ENCODE measurements at regions not wholly inside any gene's neighbourhood (a gene's known extent, or its start where the extent isn't known, plus 50 kb on each side); places are given as distances from the start of the nearest gene placed in this dataset.
"Not testable (repeated sequence)": the region's sequence is repeated elsewhere in the genome, so short reads cannot be mapped to it uniquely, and the experiment has no call there.

DNA sequence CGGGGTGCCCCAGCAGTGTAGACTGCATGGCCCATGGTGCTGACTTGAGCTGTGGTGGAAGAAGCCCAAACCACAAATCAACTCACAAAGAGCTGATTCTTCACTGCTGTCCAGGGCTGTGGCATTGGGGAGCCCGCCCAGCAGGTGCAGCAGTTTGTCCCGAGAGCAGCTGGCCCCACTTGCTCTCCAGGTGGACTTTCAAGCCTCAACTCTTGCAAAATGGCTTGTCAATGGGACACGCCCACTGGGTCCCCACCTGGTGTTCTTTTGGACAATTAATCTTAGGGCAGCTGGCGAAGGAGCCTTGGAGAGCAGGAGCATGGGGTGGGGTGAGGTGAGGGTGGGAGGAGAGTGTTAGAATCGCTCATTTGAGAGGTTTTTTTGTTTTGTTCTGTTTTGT, 117.9 kb downstream of the MYCN start:
- Histone ChIP-seq H3K9me3 (ENCODE audit: control insufficient read depth, low read length) (no peaks in the 10 kb centered on the region), H3K4me3 (ENCODE audit: low read depth, low read length) (no peak overlapping the region), H3K27me3 (ENCODE audit: control insufficient read depth, insufficient read depth, low read length) (no peaks in the 10 kb centered on the region), H3K9ac (no peak overlapping the region), H2AFZ (no peak overlapping the region), H3K4me2 (ENCODE audit: low read length) (no peak overlapping the region), H3K79me2 (no peaks in the 10 kb centered on the region), H3K27ac (no peak overlapping the region), H3K4me1 (no peaks in the 10 kb centered on the region), H3K36me3 (ENCODE audit: control insufficient read depth, insufficient read depth, low read length) (no peaks in the 10 kb centered on the region)
- TF ChIP-seq, protein P1, sequence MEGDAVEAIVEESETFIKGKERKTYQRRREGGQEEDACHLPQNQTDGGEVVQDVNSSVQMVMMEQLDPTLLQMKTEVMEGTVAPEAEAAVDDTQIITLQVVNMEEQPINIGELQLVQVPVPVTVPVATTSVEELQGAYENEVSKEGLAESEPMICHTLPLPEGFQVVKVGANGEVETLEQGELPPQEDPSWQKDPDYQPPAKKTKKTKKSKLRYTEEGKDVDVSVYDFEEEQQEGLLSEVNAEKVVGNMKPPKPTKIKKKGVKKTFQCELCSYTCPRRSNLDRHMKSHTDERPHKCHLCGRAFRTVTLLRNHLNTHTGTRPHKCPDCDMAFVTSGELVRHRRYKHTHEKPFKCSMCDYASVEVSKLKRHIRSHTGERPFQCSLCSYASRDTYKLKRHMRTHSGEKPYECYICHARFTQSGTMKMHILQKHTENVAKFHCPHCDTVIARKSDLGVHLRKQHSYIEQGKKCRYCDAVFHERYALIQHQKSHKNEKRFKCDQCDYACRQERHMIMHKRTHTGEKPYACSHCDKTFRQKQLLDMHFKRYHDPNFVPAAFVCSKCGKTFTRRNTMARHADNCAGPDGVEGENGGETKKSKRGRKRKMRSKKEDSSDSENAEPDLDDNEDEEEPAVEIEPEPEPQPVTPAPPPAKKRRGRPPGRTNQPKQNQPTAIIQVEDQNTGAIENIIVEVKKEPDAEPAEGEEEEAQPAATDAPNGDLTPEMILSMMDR (IDR thresholded peaks at IDR 0.05): no peak

DNA sequence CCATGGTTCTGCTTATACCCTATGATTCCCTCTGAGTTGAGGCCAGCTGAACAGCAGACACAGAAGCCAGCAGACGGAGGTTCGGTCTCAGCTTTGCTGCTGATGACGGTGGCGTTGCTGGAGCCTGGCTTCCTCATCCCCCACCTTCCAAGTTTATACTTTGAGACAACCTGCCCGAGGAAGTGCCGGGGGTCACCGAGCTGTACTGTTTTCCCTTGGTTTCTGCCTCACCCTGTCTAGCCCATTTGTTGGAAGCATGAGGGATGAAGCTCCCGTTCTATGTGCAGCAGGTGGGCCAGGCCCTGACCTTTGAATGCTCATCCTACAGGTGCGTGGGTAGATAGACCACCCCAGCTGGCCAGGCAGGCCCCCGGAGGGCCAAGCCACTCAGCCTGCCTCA, 117.3 kb downstream of the MYCN start:
- H3K79me2 ChIP-seq: no peaks in the 10 kb centered on the region
- no peaks in the 10 kb centered on the region for H3K9me3 ChIP-seq (ENCODE audit: control insufficient read depth, low read length)
- no peaks in the 10 kb centered on the region for H3K4me1 ChIP-seq
- no peak overlapping the region for H3K4me2 ChIP-seq (ENCODE audit: low read length)
- H3K27ac ChIP-seq: no peak overlapping the region
- H3K27me3 ChIP-seq (ENCODE audit: control insufficient read depth, insufficient read depth, low read length): no peaks in the 10 kb centered on the region
- no peak overlapping the region for H2AFZ ChIP-seq
- H3K36me3 ChIP-seq (ENCODE audit: control insufficient read depth, insufficient read depth, low read length): no peaks in the 10 kb centered on the region
- H3K4me3 ChIP-seq (ENCODE audit: low read depth, low read length): no peak overlapping the region
- TF ChIP-seq, protein P1 (IDR thresholded peaks at IDR 0.05): no peak
- no peak overlapping the region for H3K9ac ChIP-seq

DNA sequence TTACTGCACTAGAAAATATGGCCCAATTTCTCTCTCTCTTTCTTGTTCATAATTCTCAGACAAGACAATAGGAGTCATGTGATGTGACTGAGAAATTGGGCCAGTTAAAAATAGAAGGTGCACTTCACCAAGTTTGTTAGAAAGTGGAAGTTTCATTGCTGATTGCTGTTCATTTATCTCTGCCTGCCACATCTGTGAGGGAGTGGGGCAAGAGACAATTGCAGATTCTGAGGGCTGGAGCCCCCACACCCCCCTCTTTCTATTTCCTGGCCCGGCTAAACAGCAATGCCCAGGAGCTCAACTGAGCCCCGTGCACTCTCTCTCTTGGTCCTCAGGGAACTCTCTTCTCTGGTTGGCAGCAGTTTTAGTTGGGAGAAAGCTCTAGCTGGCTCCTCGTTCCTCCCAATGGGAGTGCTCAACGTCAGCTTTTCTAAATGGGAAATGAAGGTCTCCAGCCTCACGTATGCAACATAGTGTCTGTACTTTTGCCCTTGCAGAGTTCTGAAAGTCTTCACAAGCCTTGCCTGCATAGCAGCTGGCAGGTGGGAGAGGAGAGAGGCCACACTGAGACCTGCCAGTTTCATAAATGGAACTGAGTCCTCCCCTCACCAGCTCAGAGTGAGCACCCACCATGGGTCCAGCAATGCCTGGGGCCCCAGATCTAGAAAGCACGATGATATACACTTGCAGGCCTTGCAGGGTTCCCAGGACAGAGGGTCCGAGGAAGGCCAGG, 115.7 kb downstream of the MYCN start:
- no peak overlapping the region for H2AFZ ChIP-seq
- no peak overlapping the region for H3K9ac ChIP-seq
- no peaks in the 10 kb centered on the region for H3K79me2 ChIP-seq
- TF ChIP-seq, protein P1 (IDR thresholded peaks at IDR 0.05): no peak
- no peak overlapping the region for H3K4me3 ChIP-seq (ENCODE audit: low read depth, low read length)
- H3K9me3 ChIP-seq (ENCODE audit: control insufficient read depth, low read length): no peaks in the 10 kb centered on the region
- H3K36me3 ChIP-seq (ENCODE audit: control insufficient read depth, insufficient read depth, low read length): no peaks in the 10 kb centered on the region
- no peak overlapping the region for H3K4me2 ChIP-seq (ENCODE audit: low read length)
- H3K27ac ChIP-seq: no peak overlapping the region
- H3K27me3 ChIP-seq (ENCODE audit: control insufficient read depth, insufficient read depth, low read length): no peaks in the 10 kb centered on the region
- H3K4me1 ChIP-seq: no peaks in the 10 kb centered on the region

DNA sequence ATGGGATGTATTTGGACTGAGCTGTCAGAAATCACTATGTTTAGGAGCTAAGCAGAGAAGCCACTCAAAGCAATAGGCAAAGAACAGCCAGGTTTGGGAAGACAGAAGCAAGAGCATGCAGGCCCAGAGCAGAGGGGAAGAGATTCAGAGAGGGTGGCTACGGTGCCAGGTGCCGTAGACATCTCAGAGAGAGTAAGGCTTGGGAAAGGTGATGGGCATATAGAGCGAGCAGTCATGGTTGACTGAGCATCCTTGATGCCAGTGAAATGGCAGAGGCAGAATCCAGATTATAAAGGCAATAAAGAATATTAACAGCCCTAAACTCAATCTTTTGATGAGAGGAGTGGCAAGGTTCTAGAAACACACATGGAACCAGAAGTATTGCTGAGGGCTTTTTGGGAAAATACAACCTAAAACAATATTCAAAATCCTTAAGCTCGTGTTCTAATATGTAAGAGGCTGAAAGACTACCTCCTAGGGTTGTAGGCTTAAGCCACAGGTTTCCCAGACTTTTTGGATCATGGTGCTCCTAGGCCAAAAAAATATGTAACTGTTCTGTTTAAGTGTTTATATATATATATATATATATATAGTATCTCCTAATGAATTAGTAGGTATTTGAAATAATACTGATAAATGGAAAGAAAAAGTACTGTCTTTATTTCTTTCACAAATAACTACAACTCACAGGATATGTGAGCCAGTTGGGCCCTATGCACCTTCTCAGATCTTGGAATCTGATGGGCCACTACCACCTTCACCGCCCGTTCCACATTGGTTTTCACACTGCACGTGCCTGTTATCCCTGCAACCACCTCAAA, 113.3 kb downstream of the MYCN start:
- Histone ChIP-seq H3K27me3 (ENCODE audit: control insufficient read depth, insufficient read depth, low read length) (no peaks in the 10 kb centered on the region), H3K4me2 (ENCODE audit: low read length) (no peak overlapping the region), H3K9ac (no peak overlapping the region), H3K9me3 (ENCODE audit: control insufficient read depth, low read length) (no peaks in the 10 kb centered on the region), H2AFZ (no peak overlapping the region), H3K27ac (no peak overlapping the region), H3K4me1 (no peaks in the 10 kb centered on the region), H3K4me3 (ENCODE audit: low read depth, low read length) (no peak overlapping the region), H3K79me2 (no peaks in the 10 kb centered on the region), H3K36me3 (ENCODE audit: control insufficient read depth, insufficient read depth, low read length) (no peaks in the 10 kb centered on the region)
- TF ChIP-seq, protein P1 (IDR thresholded peaks at IDR 0.05): no peak

DNA sequence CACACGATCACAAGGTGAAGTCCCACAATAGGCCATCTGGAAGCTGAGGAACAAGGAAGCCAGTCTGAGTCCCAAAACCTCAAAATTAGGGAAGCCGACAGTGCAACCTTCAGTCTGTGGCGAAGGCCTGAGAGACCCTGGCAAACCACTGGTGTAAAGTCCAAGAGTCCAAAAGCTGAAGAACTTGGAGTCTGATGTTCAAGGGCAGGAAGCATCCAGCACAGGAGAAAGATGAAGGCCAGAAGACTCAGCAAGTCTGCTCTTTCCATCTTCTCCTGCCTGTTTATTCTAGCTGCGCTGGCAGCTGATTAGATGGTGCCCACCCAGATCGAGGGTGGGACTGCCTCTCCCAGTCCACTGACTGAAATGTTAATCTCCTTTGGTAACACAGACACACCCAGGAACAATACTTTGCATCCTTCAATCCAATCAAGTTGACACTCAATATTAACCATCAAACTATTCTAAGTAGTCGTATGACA, 112.3 kb downstream of the MYCN start:
- H3K27ac ChIP-seq; H3K79me2 ChIP-seq; H2AFZ ChIP-seq; H3K9me3 ChIP-seq (ENCODE audit: control insufficient read depth, low read length); H3K4me2 ChIP-seq (ENCODE audit: low read length); H3K36me3 ChIP-seq (ENCODE audit: control insufficient read depth, insufficient read depth, low read length); H3K9ac ChIP-seq; H3K27me3 ChIP-seq (ENCODE audit: control insufficient read depth, insufficient read depth, low read length); H3K4me1 ChIP-seq; H3K4me3 ChIP-seq (ENCODE audit: low read depth, low read length): not testable (repeated sequence)
